Activated B cell treated with CpG ODN at 0.5 μM for 24 hours (primary cell): ENCODE measurements at regions not wholly inside any gene's neighbourhood (a gene's known extent, or its start where the extent isn't known, plus 50 kb on each side); places are given as distances from the start of the nearest gene placed in this dataset.

Experiments used
- ATAC-seq: fragments of 200-7000 bp; cut with Tn5 transposase; one replicate; pipeline ENCODE4 v1.10.0; 2021; ENCODE audit warnings: low read depth, mild to moderate bottlenecking, moderate library complexity
- CTCF ChIA-PET: fragments of 350-600 bp; sonication (Branson Sonifier 250); formaldehyde crosslinking; loops from one replicate; lab custom pipeline; 2021; ENCODE audit warnings: antibody characterized with exemption; lab: Charles Lee
- POLR2A ChIA-PET: fragments of 350-600 bp; sonication (Branson Sonifier 250); formaldehyde crosslinking; loops from one replicate; lab custom pipeline; 2021; ENCODE audit warnings: antibody characterized with exemption; lab: Charles Lee
- DNase-seq: peaks from one replicate; pipeline ENCODE4 v3.0.0; 2022
- H3K27ac Mint-ChIP-seq: one replicate; pipeline ENCODE4 v1.8.0; 2020; ENCODE audit warnings: mixed read lengths
- H3K27me3 Mint-ChIP-seq: one replicate; pipeline ENCODE4 v1.8.0; 2021; ENCODE audit warnings: mixed read lengths
- H3K36me3 Mint-ChIP-seq: one replicate; pipeline ENCODE4 v1.8.0; 2021; ENCODE audit warnings: low read depth, mixed read lengths
- H3K4me1 Mint-ChIP-seq: one replicate; pipeline ENCODE4 v1.8.0; 2021; ENCODE audit warnings: mixed read lengths
- H3K4me3 Mint-ChIP-seq: one replicate; pipeline ENCODE4 v1.8.0; 2020; ENCODE audit warnings: mild to moderate bottlenecking, mixed read lengths
- H3K9me3 Mint-ChIP-seq: one replicate; pipeline ENCODE4 v1.8.0; 2020; ENCODE audit warnings: mixed read lengths
- CTCF ChIP-seq: fragments of 200-600 bp; IDR thresholded peaks from one replicate; pipeline ENCODE4 v1.8.0; 2022; ENCODE audit warnings: antibody characterized with exemption, mild to moderate bottlenecking
- intact Hi-C: fragments of 100-400 bp; cut with micrococcal nuclease; formaldehyde crosslinking; loops from one replicate; pipeline ENCODE4 v1.15.1; 2024

GRCh38 chr17:72253597-72253996 lies 132.8 kb downstream of the SOX9 start:
- ChIA-PET CTCF (no interaction called here), POLR2A (no interaction called here)
- H3K27ac Mint-ChIP-seq, result no peak overlapping the region
- ATAC-seq (no peak), DNase-seq (no peak)
- H3K4me1 Mint-ChIP-seq, result no peaks in the 10 kb centered on the region
- intact Hi-C loops, result no loop called here
- H3K4me3 Mint-ChIP-seq, result no peak overlapping the region
- H3K27me3 Mint-ChIP-seq, result no peaks in the 10 kb centered on the region
- H3K36me3 Mint-ChIP-seq, result no peaks in the 10 kb centered on the region
- TF ChIP-seq CTCF, result no peak
- H3K9me3 Mint-ChIP-seq, result peaks cover 5% of the 10 kb centered on the region

GRCh38 chr17:72254808-72255449 lies 134.1 kb downstream of the SOX9 start:
- no peak overlapping the region for H3K27ac Mint-ChIP-seq
- CTCF ChIA-PET, result no interaction called here
- H3K9me3 Mint-ChIP-seq, result peaks cover 3% of the 10 kb centered on the region

GRCh38 chr17:72255481-72255880 lies 134.7 kb downstream of the SOX9 start:
- no peak overlapping the region for H3K4me3 Mint-ChIP-seq
- H3K4me1 Mint-ChIP-seq, result no peaks in the 10 kb centered on the region
- no peaks in the 10 kb centered on the region for H3K27me3 Mint-ChIP-seq
- CTCF ChIA-PET, result no interaction called here
- POLR2A ChIA-PET, result no interaction called here
- no peak for TF ChIP-seq CTCF
- peaks cover 3% of the 10 kb centered on the region for H3K9me3 Mint-ChIP-seq
- DNase-seq, result no peak
- intact Hi-C loops, result no loop called here
- no peaks in the 10 kb centered on the region for H3K36me3 Mint-ChIP-seq
- ATAC-seq, result no peak
- H3K27ac Mint-ChIP-seq, result no peak overlapping the region

More at GRCh38 chr17:72254808-72255449, 134.1 kb downstream of the SOX9 start:
- no peak for TF ChIP-seq CTCF
- no peak for DNase-seq
- ATAC-seq, result no peak
- POLR2A ChIA-PET, result no interaction called here
- Mint-ChIP-seq H3K27me3 (no peaks in the 10 kb centered on the region), H3K4me1 (no peaks in the 10 kb centered on the region), H3K36me3 (no peaks in the 10 kb centered on the region), H3K4me3 (no peak overlapping the region)
- intact Hi-C loops, result no loop called here

GRCh38 chr17:72258711-72259110 lies 137.9 kb downstream of the SOX9 start:
- H3K9me3 Mint-ChIP-seq, result peaks cover 2% of the 10 kb centered on the region

GRCh38 chr17:72259922-72260321 lies 139.1 kb downstream of the SOX9 start:
- Mint-ChIP-seq H3K4me1 (no peaks in the 10 kb centered on the region), H3K4me3 (no peak overlapping the region), H3K9me3 (peaks cover 2% of the 10 kb centered on the region), H3K27ac (no peak overlapping the region), H3K27me3 (no peaks in the 10 kb centered on the region), H3K36me3 (no peaks in the 10 kb centered on the region)
- intact Hi-C loops, result no loop called here
- DNase-seq, result no peak
- no peak for ATAC-seq
- TF ChIP-seq CTCF, result no peak
- POLR2A ChIA-PET, result no interaction called here
- CTCF ChIA-PET, result no interaction called here

More at GRCh38 chr17:72258711-72259110, 137.9 kb downstream of the SOX9 start:
- intact Hi-C loops, result no loop called here
- ChIA-PET CTCF (no interaction called here), POLR2A (no interaction called here)
- H3K27me3 Mint-ChIP-seq, result no peaks in the 10 kb centered on the region
- H3K4me3 Mint-ChIP-seq, result no peak overlapping the region
- no peak for TF ChIP-seq CTCF
- no peaks in the 10 kb centered on the region for H3K4me1 Mint-ChIP-seq
- H3K27ac Mint-ChIP-seq, result no peak overlapping the region
- DNase-seq, result no peak
- no peaks in the 10 kb centered on the region for H3K36me3 Mint-ChIP-seq
- no peak for ATAC-seq
